GM23338 (cell line): ENCODE measurements at regions not wholly inside any gene's neighbourhood (a gene's known extent, or its start where the extent isn't known, plus 50 kb on each side); places are given as distances from the start of the nearest gene placed in this dataset.

Source experiments
- ATAC-seq: fragments of 200-7000 bp; cut with Tn5 transposase; 3 replicates; pipeline ENCODE4 v1.9.1; 2020
- DNase-seq: peaks from one replicate; pipeline ENCODE4 v3.0.0-alpha.2; 2015; ENCODE audit warnings: low spot score
- H2AFZ ChIP-seq: fragments of 200-600 bp; sonication (generic); 2 replicates; pipeline ENCODE4 v1.8.0; 2016; ENCODE audit warnings: antibody characterized with exemption, mild to moderate bottlenecking, moderate library complexity
- H3F3A ChIP-seq: fragments of 200-600 bp; sonication (generic); replicated peaks from 2 replicates; pipeline ENCODE4 v1.8.0; 2017; ENCODE audit warnings: antibody characterized with exemption, mixed run types, low read depth
- H3K27ac ChIP-seq: fragments of 200-600 bp; sonication (generic); 2 replicates; pipeline ENCODE4 v1.6.1; 2016; ENCODE audit warnings: low read depth
- H3K27me3 ChIP-seq: fragments of 200-600 bp; sonication (generic); 2 replicates; pipeline ENCODE4 v1.8.0; 2016; ENCODE audit warnings: mild to moderate bottlenecking, mixed run types, moderate library complexity; ENCODE audit not compliant: insufficient read depth
- H3K36me3 ChIP-seq: fragments of 200-600 bp; sonication (generic); 2 replicates; pipeline ENCODE4 v1.8.0; 2016; ENCODE audit warnings: mild to moderate bottlenecking; ENCODE audit not compliant: insufficient read depth
- H3K4me1 ChIP-seq: fragments of 200-600 bp; sonication (generic); 2 replicates; pipeline ENCODE4 v1.8.0; 2016; ENCODE audit warnings: mild to moderate bottlenecking, moderate library complexity; ENCODE audit not compliant: insufficient read depth
- H3K4me2 ChIP-seq: fragments of 200-600 bp; sonication (generic); 2 replicates; pipeline ENCODE4 v1.7.1; 2017; ENCODE audit warnings: mixed run types
- H3K4me3 ChIP-seq: fragments of 200-600 bp; sonication (generic); 2 replicates; pipeline ENCODE4 v1.6.1; 2016; ENCODE audit warnings: mixed run types
- H3K79me2 ChIP-seq: fragments of 200-600 bp; sonication (generic); replicated peaks from 2 replicates; pipeline ENCODE4 v1.8.0; 2017; ENCODE audit warnings: mild to moderate bottlenecking; ENCODE audit not compliant: insufficient read depth
- H3K9me2 ChIP-seq: fragments of 200-600 bp; sonication (generic); 2 replicates; pipeline ENCODE4 v1.8.0; 2017; ENCODE audit not compliant: insufficient read depth
- H4K20me1 ChIP-seq: fragments of 200-600 bp; sonication (generic); replicated peaks from 2 replicates; pipeline ENCODE4 v1.8.0; 2017; ENCODE audit warnings: mild to moderate bottlenecking; ENCODE audit not compliant: insufficient read depth
- H3K27ac Mint-ChIP-seq: 2 replicates; pipeline ENCODE4 v1.8.0; 2020; ENCODE audit warnings: inconsistent platforms, mild to moderate bottlenecking, moderate library complexity, mixed read lengths
- H3K27me3 Mint-ChIP-seq: 3 replicates; pipeline ENCODE4 v1.8.0; 2022; ENCODE audit warnings: low read depth, mild to moderate bottlenecking, moderate library complexity, mixed read lengths, inconsistent platforms; ENCODE audit not compliant: insufficient read depth, poor library complexity
- H3K36me3 Mint-ChIP-seq: 3 replicates; pipeline ENCODE4 v1.8.0; 2021; ENCODE audit warnings: low read depth, mild to moderate bottlenecking, inconsistent platforms, moderate library complexity, mixed read lengths
- H3K4me1 Mint-ChIP-seq: 3 replicates; pipeline ENCODE4 v1.8.0; 2020; ENCODE audit warnings: mild to moderate bottlenecking, inconsistent platforms, mixed read lengths
- H3K4me3 Mint-ChIP-seq: 3 replicates; pipeline ENCODE4 v1.8.0; 2021; ENCODE audit warnings: moderate library complexity, mild to moderate bottlenecking, inconsistent platforms, mixed read lengths
- H3K9me3 Mint-ChIP-seq: 3 replicates; pipeline ENCODE4 v1.8.0; 2020; ENCODE audit warnings: moderate library complexity, mild to moderate bottlenecking, inconsistent platforms, mixed read lengths
- CREB1 ChIP-seq: fragments of 250-450 bp; sonication (Bioruptor Pico); IDR thresholded peaks from 2 replicates; pipeline ENCODE4 v1.5.0; 2020; ENCODE audit warnings: low read depth, mild to moderate bottlenecking, moderate library complexity
- EZH2 ChIP-seq: fragments of 200-600 bp; sonication (generic); IDR thresholded peaks from one replicate; pipeline ENCODE4 v1.8.0; 2017; ENCODE audit warnings: antibody characterized with exemption, mild to moderate bottlenecking, low read depth; ENCODE audit not compliant: unreplicated experiment
- EZH2phosphoT487 ChIP-seq: fragments of 200-600 bp; sonication (generic); IDR thresholded peaks from one replicate; pipeline ENCODE4 v1.8.1; 2018; ENCODE audit warnings: antibody characterized with exemption; ENCODE audit not compliant: unreplicated experiment
- JUNB ChIP-seq: IDR thresholded peaks from one replicate; pipeline ENCODE4 v1.6.1; 2016; ENCODE audit warnings: antibody characterized with exemption; ENCODE audit not compliant: unreplicated experiment
- NANOG ChIP-seq: IDR thresholded peaks from 2 replicates; pipeline ENCODE4 v1.6.1; 2016; ENCODE audit warnings: antibody characterized with exemption, borderline replicate concordance
- POLR2AphosphoS5 ChIP-seq: IDR thresholded peaks from 2 replicates; pipeline ENCODE4 v1.6.1; 2016; ENCODE audit warnings: antibody characterized with exemption, low read depth
- STAT1 ChIP-seq: IDR thresholded peaks from one replicate; pipeline ENCODE4 v1.6.1; 2016; ENCODE audit warnings: antibody characterized with exemption; ENCODE audit not compliant: unreplicated experiment
- ZNF114 ChIP-seq: fragments of 250-450 bp; sonication (Bioruptor Pico); IDR thresholded peaks from 2 replicates; pipeline ENCODE4 v1.5.0; 2020; ENCODE audit warnings: mild to moderate bottlenecking, moderate library complexity
- ZNF331 ChIP-seq: fragments of 250-450 bp; sonication (Bioruptor Pico); IDR thresholded peaks from 2 replicates; pipeline ENCODE4 v1.5.0; 2020; ENCODE audit warnings: low read depth, mild to moderate bottlenecking, moderate library complexity
- TF ChIP-seq, protein P1 (sequence below), 2 experiments: fragments of 200-600 bp in 1 of 2; sonication (generic) in 1 of 2; conservative IDR thresholded peaks; 2 replicates each; pipeline versions ENCODE4 v1.5.1 to v1.6.1; 2016 to 2017; ENCODE audit warnings: antibody characterized with exemption in 2 of 2, low read depth in 2 of 2, mild to moderate bottlenecking in 2 of 2, moderate library complexity in 1 of 2
- TF ChIP-seq, protein P2 (sequence below): IDR thresholded peaks from 2 replicates; pipeline ENCODE4 v1.6.1; 2016; ENCODE audit warnings: antibody characterized with exemption
- TF ChIP-seq, protein P3 (sequence below): fragments of 250-450 bp; sonication (Bioruptor Pico); IDR thresholded peaks from 2 replicates; pipeline ENCODE4 v1.5.0; 2020; ENCODE audit warnings: mild to moderate bottlenecking, moderate library complexity
- TF ChIP-seq, protein P4 (sequence below): IDR thresholded peaks from one replicate; pipeline ENCODE4 v1.6.1; 2018; ENCODE audit warnings: antibody characterized with exemption; ENCODE audit not compliant: unreplicated experiment

DNA sequence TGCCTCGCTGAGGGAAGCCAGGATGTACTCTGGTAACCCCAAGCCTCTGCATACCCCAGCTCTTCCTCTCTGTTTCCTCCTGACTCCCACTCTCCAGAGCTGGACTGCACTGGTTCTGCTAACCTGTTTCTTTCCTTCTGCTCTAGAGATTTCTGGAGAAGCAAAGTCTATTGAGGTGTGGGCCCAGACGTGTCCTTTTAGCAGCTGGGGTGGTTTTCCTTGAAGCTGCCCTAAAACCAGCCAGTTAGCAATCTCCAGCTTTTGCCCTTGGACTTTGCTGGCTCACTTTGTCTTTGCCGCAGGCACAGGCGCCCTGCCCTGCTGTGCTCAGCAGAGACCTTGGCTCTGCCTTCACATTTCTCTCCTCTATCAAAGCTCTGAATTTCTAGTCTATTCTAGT, 171.8 kb upstream of the IVNS1ABP start:
- no peak for TF ChIP-seq EZH2
- TF ChIP-seq CREB1 (CRISPR knock-in tag) = no peak
- TF ChIP-seq, protein P1, sequence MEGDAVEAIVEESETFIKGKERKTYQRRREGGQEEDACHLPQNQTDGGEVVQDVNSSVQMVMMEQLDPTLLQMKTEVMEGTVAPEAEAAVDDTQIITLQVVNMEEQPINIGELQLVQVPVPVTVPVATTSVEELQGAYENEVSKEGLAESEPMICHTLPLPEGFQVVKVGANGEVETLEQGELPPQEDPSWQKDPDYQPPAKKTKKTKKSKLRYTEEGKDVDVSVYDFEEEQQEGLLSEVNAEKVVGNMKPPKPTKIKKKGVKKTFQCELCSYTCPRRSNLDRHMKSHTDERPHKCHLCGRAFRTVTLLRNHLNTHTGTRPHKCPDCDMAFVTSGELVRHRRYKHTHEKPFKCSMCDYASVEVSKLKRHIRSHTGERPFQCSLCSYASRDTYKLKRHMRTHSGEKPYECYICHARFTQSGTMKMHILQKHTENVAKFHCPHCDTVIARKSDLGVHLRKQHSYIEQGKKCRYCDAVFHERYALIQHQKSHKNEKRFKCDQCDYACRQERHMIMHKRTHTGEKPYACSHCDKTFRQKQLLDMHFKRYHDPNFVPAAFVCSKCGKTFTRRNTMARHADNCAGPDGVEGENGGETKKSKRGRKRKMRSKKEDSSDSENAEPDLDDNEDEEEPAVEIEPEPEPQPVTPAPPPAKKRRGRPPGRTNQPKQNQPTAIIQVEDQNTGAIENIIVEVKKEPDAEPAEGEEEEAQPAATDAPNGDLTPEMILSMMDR (conservative IDR thresholded peaks at IDR 0.05; ENCODE audit: low read depth in 2 of 2) = no peak
- TF ChIP-seq, protein P2, sequence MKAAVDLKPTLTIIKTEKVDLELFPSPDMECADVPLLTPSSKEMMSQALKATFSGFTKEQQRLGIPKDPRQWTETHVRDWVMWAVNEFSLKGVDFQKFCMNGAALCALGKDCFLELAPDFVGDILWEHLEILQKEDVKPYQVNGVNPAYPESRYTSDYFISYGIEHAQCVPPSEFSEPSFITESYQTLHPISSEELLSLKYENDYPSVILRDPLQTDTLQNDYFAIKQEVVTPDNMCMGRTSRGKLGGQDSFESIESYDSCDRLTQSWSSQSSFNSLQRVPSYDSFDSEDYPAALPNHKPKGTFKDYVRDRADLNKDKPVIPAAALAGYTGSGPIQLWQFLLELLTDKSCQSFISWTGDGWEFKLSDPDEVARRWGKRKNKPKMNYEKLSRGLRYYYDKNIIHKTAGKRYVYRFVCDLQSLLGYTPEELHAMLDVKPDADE = no peak
- TF ChIP-seq JUNB = no peak
- no peak for TF ChIP-seq ZNF114 (CRISPR knock-in tag)
- TF ChIP-seq POLR2AphosphoS5 = no peak
- TF ChIP-seq, protein P3, sequence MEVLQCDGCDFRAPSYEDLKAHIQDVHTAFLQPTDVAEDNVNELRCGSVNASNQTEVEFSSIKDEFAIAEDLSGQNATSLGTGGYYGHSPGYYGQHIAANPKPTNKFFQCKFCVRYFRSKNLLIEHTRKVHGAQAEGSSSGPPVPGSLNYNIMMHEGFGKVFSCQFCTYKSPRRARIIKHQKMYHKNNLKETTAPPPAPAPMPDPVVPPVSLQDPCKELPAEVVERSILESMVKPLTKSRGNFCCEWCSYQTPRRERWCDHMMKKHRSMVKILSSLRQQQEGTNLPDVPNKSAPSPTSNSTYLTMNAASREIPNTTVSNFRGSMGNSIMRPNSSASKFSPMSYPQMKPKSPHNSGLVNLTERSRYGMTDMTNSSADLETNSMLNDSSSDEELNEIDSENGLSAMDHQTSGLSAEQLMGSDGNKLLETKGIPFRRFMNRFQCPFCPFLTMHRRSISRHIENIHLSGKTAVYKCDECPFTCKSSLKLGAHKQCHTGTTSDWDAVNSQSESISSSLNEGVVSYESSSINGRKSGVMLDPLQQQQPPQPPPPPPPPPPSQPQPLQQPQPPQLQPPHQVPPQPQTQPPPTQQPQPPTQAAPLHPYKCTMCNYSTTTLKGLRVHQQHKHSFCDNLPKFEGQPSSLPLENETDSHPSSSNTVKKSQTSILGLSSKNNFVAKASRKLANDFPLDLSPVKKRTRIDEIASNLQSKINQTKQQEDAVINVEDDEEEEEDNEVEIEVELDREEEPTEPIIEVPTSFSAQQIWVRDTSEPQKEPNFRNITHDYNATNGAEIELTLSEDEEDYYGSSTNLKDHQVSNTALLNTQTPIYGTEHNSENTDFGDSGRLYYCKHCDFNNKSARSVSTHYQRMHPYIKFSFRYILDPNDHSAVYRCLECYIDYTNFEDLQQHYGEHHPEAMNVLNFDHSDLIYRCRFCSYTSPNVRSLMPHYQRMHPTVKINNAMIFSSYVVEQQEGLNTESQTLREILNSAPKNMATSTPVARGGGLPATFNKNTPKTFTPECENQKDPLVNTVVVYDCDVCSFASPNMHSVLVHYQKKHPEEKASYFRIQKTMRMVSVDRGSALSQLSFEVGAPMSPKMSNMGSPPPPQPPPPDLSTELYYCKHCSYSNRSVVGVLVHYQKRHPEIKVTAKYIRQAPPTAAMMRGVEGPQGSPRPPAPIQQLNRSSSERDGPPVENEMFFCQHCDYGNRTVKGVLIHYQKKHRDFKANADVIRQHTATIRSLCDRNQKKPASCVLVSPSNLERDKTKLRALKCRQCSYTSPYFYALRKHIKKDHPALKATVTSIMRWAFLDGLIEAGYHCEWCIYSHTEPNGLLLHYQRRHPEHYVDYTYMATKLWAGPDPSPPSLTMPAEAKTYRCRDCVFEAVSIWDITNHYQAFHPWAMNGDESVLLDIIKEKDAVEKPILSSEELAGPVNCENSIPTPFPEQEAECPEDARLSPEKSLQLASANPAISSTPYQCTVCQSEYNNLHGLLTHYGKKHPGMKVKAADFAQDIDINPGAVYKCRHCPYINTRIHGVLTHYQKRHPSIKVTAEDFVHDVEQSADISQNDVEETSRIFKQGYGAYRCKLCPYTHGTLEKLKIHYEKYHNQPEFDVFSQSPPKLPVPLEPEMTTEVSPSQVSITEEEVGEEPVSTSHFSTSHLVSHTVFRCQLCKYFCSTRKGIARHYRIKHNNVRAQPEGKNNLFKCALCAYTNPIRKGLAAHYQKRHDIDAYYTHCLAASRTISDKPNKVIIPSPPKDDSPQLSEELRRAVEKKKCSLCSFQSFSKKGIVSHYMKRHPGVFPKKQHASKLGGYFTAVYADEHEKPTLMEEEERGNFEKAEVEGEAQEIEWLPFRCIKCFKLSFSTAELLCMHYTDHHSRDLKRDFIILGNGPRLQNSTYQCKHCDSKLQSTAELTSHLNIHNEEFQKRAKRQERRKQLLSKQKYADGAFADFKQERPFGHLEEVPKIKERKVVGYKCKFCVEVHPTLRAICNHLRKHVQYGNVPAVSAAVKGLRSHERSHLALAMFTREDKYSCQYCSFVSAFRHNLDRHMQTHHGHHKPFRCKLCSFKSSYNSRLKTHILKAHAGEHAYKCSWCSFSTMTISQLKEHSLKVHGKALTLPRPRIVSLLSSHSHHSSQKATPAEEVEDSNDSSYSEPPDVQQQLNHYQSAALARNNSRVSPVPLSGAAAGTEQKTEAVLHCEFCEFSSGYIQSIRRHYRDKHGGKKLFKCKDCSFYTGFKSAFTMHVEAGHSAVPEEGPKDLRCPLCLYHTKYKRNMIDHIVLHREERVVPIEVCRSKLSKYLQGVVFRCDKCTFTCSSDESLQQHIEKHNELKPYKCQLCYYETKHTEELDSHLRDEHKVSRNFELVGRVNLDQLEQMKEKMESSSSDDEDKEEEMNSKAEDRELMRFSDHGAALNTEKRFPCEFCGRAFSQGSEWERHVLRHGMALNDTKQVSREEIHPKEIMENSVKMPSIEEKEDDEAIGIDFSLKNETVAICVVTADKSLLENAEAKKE = no peak
- TF ChIP-seq STAT1 = no peak
- TF ChIP-seq EZH2phosphoT487 = no peak
- TF ChIP-seq, protein P4, sequence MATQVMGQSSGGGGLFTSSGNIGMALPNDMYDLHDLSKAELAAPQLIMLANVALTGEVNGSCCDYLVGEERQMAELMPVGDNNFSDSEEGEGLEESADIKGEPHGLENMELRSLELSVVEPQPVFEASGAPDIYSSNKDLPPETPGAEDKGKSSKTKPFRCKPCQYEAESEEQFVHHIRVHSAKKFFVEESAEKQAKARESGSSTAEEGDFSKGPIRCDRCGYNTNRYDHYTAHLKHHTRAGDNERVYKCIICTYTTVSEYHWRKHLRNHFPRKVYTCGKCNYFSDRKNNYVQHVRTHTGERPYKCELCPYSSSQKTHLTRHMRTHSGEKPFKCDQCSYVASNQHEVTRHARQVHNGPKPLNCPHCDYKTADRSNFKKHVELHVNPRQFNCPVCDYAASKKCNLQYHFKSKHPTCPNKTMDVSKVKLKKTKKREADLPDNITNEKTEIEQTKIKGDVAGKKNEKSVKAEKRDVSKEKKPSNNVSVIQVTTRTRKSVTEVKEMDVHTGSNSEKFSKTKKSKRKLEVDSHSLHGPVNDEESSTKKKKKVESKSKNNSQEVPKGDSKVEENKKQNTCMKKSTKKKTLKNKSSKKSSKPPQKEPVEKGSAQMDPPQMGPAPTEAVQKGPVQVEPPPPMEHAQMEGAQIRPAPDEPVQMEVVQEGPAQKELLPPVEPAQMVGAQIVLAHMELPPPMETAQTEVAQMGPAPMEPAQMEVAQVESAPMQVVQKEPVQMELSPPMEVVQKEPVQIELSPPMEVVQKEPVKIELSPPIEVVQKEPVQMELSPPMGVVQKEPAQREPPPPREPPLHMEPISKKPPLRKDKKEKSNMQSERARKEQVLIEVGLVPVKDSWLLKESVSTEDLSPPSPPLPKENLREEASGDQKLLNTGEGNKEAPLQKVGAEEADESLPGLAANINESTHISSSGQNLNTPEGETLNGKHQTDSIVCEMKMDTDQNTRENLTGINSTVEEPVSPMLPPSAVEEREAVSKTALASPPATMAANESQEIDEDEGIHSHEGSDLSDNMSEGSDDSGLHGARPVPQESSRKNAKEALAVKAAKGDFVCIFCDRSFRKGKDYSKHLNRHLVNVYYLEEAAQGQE = no peak
- TF ChIP-seq ZNF331 (CRISPR knock-in tag) = no peak
- no peak for TF ChIP-seq NANOG
- peak overlapping the region; percentile 83 for H2AFZ ChIP-seq
- H3K36me3 Mint-ChIP-seq = no peaks in the 10 kb centered on the region

More for the DNA sequence above, 171.8 kb upstream of the IVNS1ABP start:
- Histone ChIP-seq H3K79me2 (no peaks in the 10 kb centered on the region), H3K9me2 (no peaks in the 10 kb centered on the region), H4K20me1 (no peaks in the 10 kb centered on the region), H3K4me2 (no peak overlapping the region), H3K36me3 (no peaks in the 10 kb centered on the region), H3K4me1 (no peaks in the 10 kb centered on the region), H3K27ac (no peak overlapping the region), H3K27me3 (no peaks in the 10 kb centered on the region), H3K4me3 (no peak overlapping the region), H3F3A (no peaks in the 10 kb centered on the region)
- DNase-seq (peak; percentile 6), ATAC-seq (peak; percentile 61; the same call in 2 of the 3 replicates)
- peaks cover 7% of the 10 kb centered on the region for H3K4me1 Mint-ChIP-seq
- no peak overlapping the region for H3K4me3 Mint-ChIP-seq
- peaks cover 3% of the 10 kb centered on the region for H3K27me3 Mint-ChIP-seq
- no peaks in the 10 kb centered on the region for H3K9me3 Mint-ChIP-seq
- no peak overlapping the region for H3K27ac Mint-ChIP-seq
